Smooth muscle cell (in vitro differentiated cells): ENCODE measurements at regions not wholly inside any gene's neighbourhood (a gene's known extent, or its start where the extent isn't known, plus 50 kb on each side); places are given as distances from the start of the nearest gene placed in this dataset.

Experiments used
- DNase-seq: peaks from one replicate; lab custom pipeline; 2025; ENCODE audit not compliant: unreplicated experiment; lab: John Stamatoyannopoulos, UW
- H2AFZ ChIP-seq: fragments of 200-600 bp; sonication (generic); 2 replicates; pipeline ENCODE4 v1.6.0; 2016; ENCODE audit warnings: antibody characterized with exemption, low read depth, mild to moderate bottlenecking
- H3F3A ChIP-seq: fragments of 200-600 bp; sonication (generic); 2 replicates; pipeline ENCODE4 v1.6.0; 2017; ENCODE audit warnings: antibody characterized with exemption, low read depth
- H3K27ac ChIP-seq: fragments of 200-600 bp; sonication (generic); 2 replicates; pipeline ENCODE4 v1.5.1; 2016; ENCODE audit warnings: low read depth, mild to moderate bottlenecking
- H3K27me3 ChIP-seq: fragments of 200-600 bp; sonication (generic); 2 replicates; pipeline ENCODE4 v1.6.1; 2016; ENCODE audit warnings: low read depth, mild to moderate bottlenecking
- H3K36me3 ChIP-seq: fragments of 200-600 bp; sonication (generic); 2 replicates; pipeline ENCODE4 v1.5.1; 2016; ENCODE audit warnings: low read depth
- H3K4me1 ChIP-seq: fragments of 200-600 bp; sonication (generic); 2 replicates; pipeline ENCODE4 v1.5.1; 2016; ENCODE audit warnings: low read depth
- H3K4me2 ChIP-seq: fragments of 200-600 bp; sonication (generic); 2 replicates; pipeline ENCODE4 v1.6.0; 2016; ENCODE audit warnings: mild to moderate bottlenecking
- H3K4me3 ChIP-seq: fragments of 200-600 bp; sonication (generic); 2 replicates; pipeline ENCODE4 v1.5.1; 2016; ENCODE audit warnings: mild to moderate bottlenecking
- H3K79me2 ChIP-seq: fragments of 200-600 bp; sonication (generic); 2 replicates; pipeline ENCODE4 v1.6.0; 2016; ENCODE audit warnings: low read depth, mild to moderate bottlenecking
- H3K9ac ChIP-seq: fragments of 200-600 bp; sonication (generic); 2 replicates; pipeline ENCODE4 v1.6.0; 2016; ENCODE audit warnings: low read depth
- H3K9me3 ChIP-seq: fragments of 200-600 bp; sonication (generic); replicated peaks from 2 replicates; pipeline ENCODE4 v1.5.1; 2016; ENCODE audit warnings: low read depth
- H4K20me1 ChIP-seq: fragments of 200-600 bp; sonication (generic); 2 replicates; pipeline ENCODE4 v1.6.0; 2016; ENCODE audit warnings: low read depth
- CTCF ChIP-seq: fragments of 200-600 bp; sonication (generic); IDR thresholded peaks from 2 replicates; pipeline ENCODE4 v1.5.1; 2017; ENCODE audit warnings: borderline replicate concordance, mild to moderate bottlenecking, antibody characterized with exemption; ENCODE audit not compliant: insufficient read depth, poor library complexity, severe bottlenecking
- WGBS: methylation state at CpG from one replicate; pipeline ENCODE4 v1.1.7; 2016; ENCODE audit warnings: low lambda C conversion rate; 5-methylcytosine and 5-hydroxymethylcytosine counted together

- Histone ChIP-seq H3K4me1 (no peaks in the 10 kb centered on the region), H3K4me2 (no peak overlapping the region), H2AFZ (no peak overlapping the region), H3K27me3 (no peaks in the 10 kb centered on the region), H3K9ac (no peak overlapping the region), H3K27ac (no peak overlapping the region), H3K79me2 (no peaks in the 10 kb centered on the region), H3K36me3 (no peaks in the 10 kb centered on the region), H3K9me3 (peaks cover 13% of the 10 kb centered on the region), H3F3A (no peaks in the 10 kb centered on the region), H3K4me3 (no peak overlapping the region), H4K20me1 (no peaks in the 10 kb centered on the region)
- DNase-seq, result no peak
- no peak for TF ChIP-seq CTCF
Measured at GRCh38 chr7:50221433-50221832, 83.1 kb upstream of the IKZF1 start.

GRCh38 chr7:50221028-50221427 lies 83.5 kb upstream of the IKZF1 start:
- H3K4me2 ChIP-seq, result no peak overlapping the region
- DNase-seq, result no peak
- H3K9me3 ChIP-seq, result peaks cover 13% of the 10 kb centered on the region
- H3K4me3 ChIP-seq, result no peak overlapping the region
- H2AFZ ChIP-seq, result no peak overlapping the region
- H4K20me1 ChIP-seq, result no peaks in the 10 kb centered on the region
- 90% methylated on average over 3 of the region's 3 CpGs for WGBS
- H3K9ac ChIP-seq, result no peak overlapping the region
- TF ChIP-seq CTCF, result no peak
- H3K79me2 ChIP-seq, result no peaks in the 10 kb centered on the region
- H3F3A ChIP-seq, result no peaks in the 10 kb centered on the region
- H3K4me1 ChIP-seq, result no peaks in the 10 kb centered on the region
- no peak overlapping the region for H3K27ac ChIP-seq
- no peaks in the 10 kb centered on the region for H3K36me3 ChIP-seq
- no peaks in the 10 kb centered on the region for H3K27me3 ChIP-seq

GRCh38 chr7:50220273-50220672 lies 84.2 kb upstream of the IKZF1 start:
- Histone ChIP-seq H3K27ac (no peak overlapping the region), H3K9ac (no peak overlapping the region), H2AFZ (no peak overlapping the region), H3K9me3 (peaks cover 13% of the 10 kb centered on the region), H3K4me2 (no peak overlapping the region), H3K79me2 (no peaks in the 10 kb centered on the region), H3F3A (no peaks in the 10 kb centered on the region), H4K20me1 (no peaks in the 10 kb centered on the region), H3K4me3 (no peak overlapping the region), H3K27me3 (no peaks in the 10 kb centered on the region), H3K36me3 (no peaks in the 10 kb centered on the region), H3K4me1 (no peaks in the 10 kb centered on the region)
- TF ChIP-seq CTCF, result no peak
- 74% methylated on average over 2 of the region's 2 CpGs for WGBS
- DNase-seq, result no peak

GRCh38 chr7:50217821-50218281 lies 86.7 kb upstream of the IKZF1 start:
- Histone ChIP-seq H3K36me3 (no peaks in the 10 kb centered on the region), H3K4me2 (no peak overlapping the region), H3K27ac (no peak overlapping the region), H2AFZ (no peak overlapping the region), H3K9me3 (peaks cover 13% of the 10 kb centered on the region), H3K27me3 (no peaks in the 10 kb centered on the region), H4K20me1 (no peaks in the 10 kb centered on the region), H3K9ac (no peak overlapping the region), H3K79me2 (no peaks in the 10 kb centered on the region), H3K4me3 (no peak overlapping the region), H3F3A (no peaks in the 10 kb centered on the region), H3K4me1 (no peaks in the 10 kb centered on the region)
- WGBS, result 85% methylated on average over 4 of the region's 4 CpGs
- no peak for DNase-seq
- TF ChIP-seq CTCF, result no peak
